K562 (cell line): ENCODE measurements at regions not wholly inside any gene's neighbourhood (a gene's known extent, or its start where the extent isn't known, plus 50 kb on each side); places are given as distances from the start of the nearest gene placed in this dataset.

Source experiments
- FOXJ3 ChIP-seq: sonication (generic); formaldehyde crosslinking; IDR thresholded peaks from 2 replicates; pipeline ENCODE4 v1.4.0; 2020; ENCODE audit warnings: mild to moderate bottlenecking, missing genetic modification reagents
- GATAD2A ChIP-seq: fragments of 450-650 bp; IDR thresholded peaks from 2 replicates; pipeline ENCODE4 v1.6.1; 2017
- GTF2E2 ChIP-seq: fragments of 200-800 bp; sonication (Bioruptor generic); IDR thresholded peaks from 2 replicates; pipeline ENCODE4 v1.6.1; 2016; ENCODE audit warnings: missing genetic modification characterization, missing compliant biosample characterization
- MCM5 ChIP-seq: fragments of 450-650 bp; IDR thresholded peaks from 2 replicates; pipeline ENCODE4 v1.6.1; 2016; ENCODE audit warnings: low read depth
- NFIC ChIP-seq: fragments of 450-650 bp; IDR thresholded peaks from 2 replicates; pipeline ENCODE4 v1.6.1; 2017; ENCODE audit warnings: mild to moderate bottlenecking, inconsistent platforms
- NFIX ChIP-seq: fragments of 250-450 bp; sonication (Bioruptor Pico); IDR thresholded peaks from 2 replicates; pipeline ENCODE4 v1.4.0; 2020; ENCODE audit warnings: low read depth, mild to moderate bottlenecking, moderate library complexity
- POU5F1 ChIP-seq: fragments of 150-350 bp; IDR thresholded peaks from 2 replicates; pipeline ENCODE4 v1.6.1; 2014; ENCODE audit warnings: borderline replicate concordance, low read length, low read depth, mild to moderate bottlenecking; ENCODE audit not compliant: partially characterized antibody
- PPARD ChIP-seq: fragments of 250-450 bp; sonication (Bioruptor Pico); IDR thresholded peaks from 2 replicates; pipeline ENCODE4 v1.8.0; 2022; ENCODE audit warnings: inconsistent platforms, mild to moderate bottlenecking, moderate library complexity
- SIN3A ChIP-seq, 2 experiments: fragments of 150-350 bp in 1 of 2; IDR thresholded peaks; 2 replicates each; pipeline ENCODE4 v1.6.1; 2011 to 2016; ENCODE audit warnings: borderline replicate concordance in 2 of 2, low read depth in 2 of 2, low read length in 2 of 2, mild to moderate bottlenecking in 2 of 2, moderate library complexity in 2 of 2; ENCODE audit not compliant: control insufficient read depth in 1 of 2
- XRCC3 ChIP-seq: fragments of 450-650 bp; IDR thresholded peaks from 2 replicates; pipeline ENCODE4 v1.6.1; 2017; ENCODE audit warnings: mild to moderate bottlenecking, moderate library complexity
- ZBTB17 ChIP-seq: fragments of 450-650 bp; formaldehyde crosslinking; IDR thresholded peaks from 2 replicates; pipeline ENCODE4 v1.4.0; 2020; ENCODE audit warnings: mild to moderate bottlenecking
- ZFPM2 ChIP-seq: fragments of 250-450 bp; sonication (Bioruptor Pico); IDR thresholded peaks from 2 replicates; pipeline ENCODE4 v1.5.1; 2022; ENCODE audit warnings: mild to moderate bottlenecking
- ZNF23 ChIP-seq: fragments of 250-450 bp; sonication (Bioruptor Pico); IDR thresholded peaks from 2 replicates; pipeline ENCODE4 v1.4.0; 2020; ENCODE audit warnings: mild to moderate bottlenecking
- ZNF445 ChIP-seq: fragments of 250-450 bp; sonication (Bioruptor Pico); IDR thresholded peaks from 2 replicates; pipeline ENCODE4 v1.4.0; 2020; ENCODE audit warnings: low read depth, mild to moderate bottlenecking, moderate library complexity
- ZNF696 ChIP-seq: fragments of 250-450 bp; sonication (Bioruptor Pico); conservative IDR thresholded peaks from 2 replicates; pipeline ENCODE4 v1.4.0; 2020; ENCODE audit warnings: mild to moderate bottlenecking, moderate library complexity
- TF ChIP-seq, protein P1 (sequence below): sonication (generic); formaldehyde crosslinking; IDR thresholded peaks from 2 replicates; pipeline ENCODE4 v1.8.0; 2022; ENCODE audit warnings: mild to moderate bottlenecking, missing genetic modification reagents
- TF ChIP-seq, protein P2 (sequence below): sonication (generic); formaldehyde crosslinking; IDR thresholded peaks from 2 replicates; pipeline ENCODE4 v1.4.0; 2020; ENCODE audit warnings: mild to moderate bottlenecking, missing genetic modification reagents
- TF ChIP-seq, protein P3 (sequence below): fragments of 250-450 bp; sonication (Bioruptor Pico); IDR thresholded peaks from 2 replicates; pipeline ENCODE4 v1.8.0; 2022; ENCODE audit warnings: moderate library complexity, mild to moderate bottlenecking, inconsistent platforms
- TF ChIP-seq, protein P4 (sequence below): fragments of 250-450 bp; sonication (Bioruptor Pico); IDR thresholded peaks from 2 replicates; pipeline ENCODE4 v1.9.0; 2021; ENCODE audit warnings: mild to moderate bottlenecking
- TF ChIP-seq, protein P5 (sequence below): sonication (generic); formaldehyde crosslinking; IDR thresholded peaks from 2 replicates; pipeline ENCODE4 v1.8.0; 2022; ENCODE audit warnings: missing genetic modification reagents, mild to moderate bottlenecking, borderline replicate concordance

DNA sequence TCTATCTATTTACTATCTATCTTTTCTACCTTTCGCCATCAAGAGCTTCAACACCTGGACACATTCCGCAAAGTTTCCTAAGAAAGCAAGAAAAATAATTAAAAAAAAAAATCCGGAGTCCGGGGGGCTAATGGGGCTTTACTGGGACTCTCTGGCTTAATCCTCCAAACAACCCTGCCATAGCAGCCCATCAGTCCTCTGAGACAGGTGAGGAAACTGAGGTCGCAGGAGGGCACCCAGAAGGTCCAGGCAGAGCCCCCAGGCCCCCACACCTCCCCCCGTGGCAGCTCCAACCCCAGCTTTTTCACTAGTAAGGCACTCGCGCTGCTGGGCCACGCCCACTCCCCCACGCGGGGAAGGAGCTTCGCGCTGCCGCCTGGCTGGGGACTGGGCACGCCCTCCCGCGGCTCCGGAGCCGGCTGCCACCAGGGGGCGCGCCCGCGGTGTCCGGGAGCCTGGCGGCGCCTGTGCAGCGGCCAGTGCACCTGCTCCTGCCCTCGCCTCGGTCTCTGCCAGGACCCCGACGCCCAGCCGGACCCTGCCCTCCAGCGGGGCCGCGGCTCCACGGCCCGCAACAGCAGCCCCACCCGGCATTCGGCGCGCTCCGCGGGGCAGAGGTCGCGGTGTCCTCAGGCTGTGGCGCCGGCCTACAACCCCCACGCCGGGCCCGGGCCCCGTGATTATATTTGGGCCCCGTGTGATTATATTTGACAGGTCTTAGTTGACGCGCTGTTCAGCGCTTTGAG, 54.1 kb upstream of the SAMD11 start (continued):
- TF ChIP-seq, protein P1, sequence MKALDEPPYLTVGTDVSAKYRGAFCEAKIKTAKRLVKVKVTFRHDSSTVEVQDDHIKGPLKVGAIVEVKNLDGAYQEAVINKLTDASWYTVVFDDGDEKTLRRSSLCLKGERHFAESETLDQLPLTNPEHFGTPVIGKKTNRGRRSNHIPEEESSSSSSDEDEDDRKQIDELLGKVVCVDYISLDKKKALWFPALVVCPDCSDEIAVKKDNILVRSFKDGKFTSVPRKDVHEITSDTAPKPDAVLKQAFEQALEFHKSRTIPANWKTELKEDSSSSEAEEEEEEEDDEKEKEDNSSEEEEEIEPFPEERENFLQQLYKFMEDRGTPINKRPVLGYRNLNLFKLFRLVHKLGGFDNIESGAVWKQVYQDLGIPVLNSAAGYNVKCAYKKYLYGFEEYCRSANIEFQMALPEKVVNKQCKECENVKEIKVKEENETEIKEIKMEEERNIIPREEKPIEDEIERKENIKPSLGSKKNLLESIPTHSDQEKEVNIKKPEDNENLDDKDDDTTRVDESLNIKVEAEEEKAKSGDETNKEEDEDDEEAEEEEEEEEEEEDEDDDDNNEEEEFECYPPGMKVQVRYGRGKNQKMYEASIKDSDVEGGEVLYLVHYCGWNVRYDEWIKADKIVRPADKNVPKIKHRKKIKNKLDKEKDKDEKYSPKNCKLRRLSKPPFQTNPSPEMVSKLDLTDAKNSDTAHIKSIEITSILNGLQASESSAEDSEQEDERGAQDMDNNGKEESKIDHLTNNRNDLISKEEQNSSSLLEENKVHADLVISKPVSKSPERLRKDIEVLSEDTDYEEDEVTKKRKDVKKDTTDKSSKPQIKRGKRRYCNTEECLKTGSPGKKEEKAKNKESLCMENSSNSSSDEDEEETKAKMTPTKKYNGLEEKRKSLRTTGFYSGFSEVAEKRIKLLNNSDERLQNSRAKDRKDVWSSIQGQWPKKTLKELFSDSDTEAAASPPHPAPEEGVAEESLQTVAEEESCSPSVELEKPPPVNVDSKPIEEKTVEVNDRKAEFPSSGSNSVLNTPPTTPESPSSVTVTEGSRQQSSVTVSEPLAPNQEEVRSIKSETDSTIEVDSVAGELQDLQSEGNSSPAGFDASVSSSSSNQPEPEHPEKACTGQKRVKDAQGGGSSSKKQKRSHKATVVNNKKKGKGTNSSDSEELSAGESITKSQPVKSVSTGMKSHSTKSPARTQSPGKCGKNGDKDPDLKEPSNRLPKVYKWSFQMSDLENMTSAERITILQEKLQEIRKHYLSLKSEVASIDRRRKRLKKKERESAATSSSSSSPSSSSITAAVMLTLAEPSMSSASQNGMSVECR (CRISPR knock-in tag): peak; percentile 81
- TF ChIP-seq NFIC (no peak), POU5F1 (no peak), MCM5 (no peak), XRCC3 (no peak), ZBTB17 (no peak), SIN3A (IDR thresholded peaks at IDR 0.05; ENCODE audit: borderline replicate concordance in 2 of 2, control insufficient read depth in 1 of 2, low read depth in 2 of 2, low read length in 2 of 2) (0 out of 4 replicates have a peak, but pooled peaks of 1 of the 2 experiments have one; percentile 22), GTF2E2 (tag) (no peak), ZNF23 (CRISPR knock-in tag) (no peak), ZNF696 (CRISPR knock-in tag) (no peak), NFIX (CRISPR knock-in tag) (no peak), ZNF445 (CRISPR knock-in tag) (no peak), GATAD2A (no peak), ZFPM2 (CRISPR knock-in tag) (no peak), PPARD (CRISPR knock-in tag) (no peak), FOXJ3 (CRISPR knock-in tag) (no peak)
- TF ChIP-seq, protein P2, sequence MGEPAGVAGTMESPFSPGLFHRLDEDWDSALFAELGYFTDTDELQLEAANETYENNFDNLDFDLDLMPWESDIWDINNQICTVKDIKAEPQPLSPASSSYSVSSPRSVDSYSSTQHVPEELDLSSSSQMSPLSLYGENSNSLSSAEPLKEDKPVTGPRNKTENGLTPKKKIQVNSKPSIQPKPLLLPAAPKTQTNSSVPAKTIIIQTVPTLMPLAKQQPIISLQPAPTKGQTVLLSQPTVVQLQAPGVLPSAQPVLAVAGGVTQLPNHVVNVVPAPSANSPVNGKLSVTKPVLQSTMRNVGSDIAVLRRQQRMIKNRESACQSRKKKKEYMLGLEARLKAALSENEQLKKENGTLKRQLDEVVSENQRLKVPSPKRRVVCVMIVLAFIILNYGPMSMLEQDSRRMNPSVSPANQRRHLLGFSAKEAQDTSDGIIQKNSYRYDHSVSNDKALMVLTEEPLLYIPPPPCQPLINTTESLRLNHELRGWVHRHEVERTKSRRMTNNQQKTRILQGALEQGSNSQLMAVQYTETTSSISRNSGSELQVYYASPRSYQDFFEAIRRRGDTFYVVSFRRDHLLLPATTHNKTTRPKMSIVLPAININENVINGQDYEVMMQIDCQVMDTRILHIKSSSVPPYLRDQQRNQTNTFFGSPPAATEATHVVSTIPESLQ (CRISPR knock-in tag): no peak
- TF ChIP-seq, protein P3, sequence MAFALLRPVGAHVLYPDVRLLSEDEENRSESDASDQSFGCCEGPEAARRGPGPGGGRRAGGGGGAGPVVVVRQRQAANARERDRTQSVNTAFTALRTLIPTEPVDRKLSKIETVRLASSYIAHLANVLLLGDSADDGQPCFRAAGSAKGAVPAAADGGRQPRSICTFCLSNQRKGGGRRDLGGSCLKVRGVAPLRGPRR (CRISPR knock-in tag): no peak
- TF ChIP-seq, protein P4, sequence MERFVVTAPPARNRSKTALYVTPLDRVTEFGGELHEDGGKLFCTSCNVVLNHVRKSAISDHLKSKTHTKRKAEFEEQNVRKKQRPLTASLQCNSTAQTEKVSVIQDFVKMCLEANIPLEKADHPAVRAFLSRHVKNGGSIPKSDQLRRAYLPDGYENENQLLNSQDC (CRISPR knock-in tag): no peak
- TF ChIP-seq, protein P5, sequence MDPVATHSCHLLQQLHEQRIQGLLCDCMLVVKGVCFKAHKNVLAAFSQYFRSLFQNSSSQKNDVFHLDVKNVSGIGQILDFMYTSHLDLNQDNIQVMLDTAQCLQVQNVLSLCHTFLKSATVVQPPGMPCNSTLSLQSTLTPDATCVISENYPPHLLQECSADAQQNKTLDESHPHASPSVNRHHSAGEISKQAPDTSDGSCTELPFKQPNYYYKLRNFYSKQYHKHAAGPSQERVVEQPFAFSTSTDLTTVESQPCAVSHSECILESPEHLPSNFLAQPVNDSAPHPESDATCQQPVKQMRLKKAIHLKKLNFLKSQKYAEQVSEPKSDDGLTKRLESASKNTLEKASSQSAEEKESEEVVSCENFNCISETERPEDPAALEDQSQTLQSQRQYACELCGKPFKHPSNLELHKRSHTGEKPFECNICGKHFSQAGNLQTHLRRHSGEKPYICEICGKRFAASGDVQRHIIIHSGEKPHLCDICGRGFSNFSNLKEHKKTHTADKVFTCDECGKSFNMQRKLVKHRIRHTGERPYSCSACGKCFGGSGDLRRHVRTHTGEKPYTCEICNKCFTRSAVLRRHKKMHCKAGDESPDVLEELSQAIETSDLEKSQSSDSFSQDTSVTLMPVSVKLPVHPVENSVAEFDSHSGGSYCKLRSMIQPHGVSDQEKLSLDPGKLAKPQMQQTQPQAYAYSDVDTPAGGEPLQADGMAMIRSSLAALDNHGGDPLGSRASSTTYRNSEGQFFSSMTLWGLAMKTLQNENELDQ (CRISPR knock-in tag): no peak
